ENCODE measurements at regions not wholly inside any gene's neighbourhood (a gene's known extent, or its start where the extent isn't known, plus 50 kb on each side); places are given as distances from the start of the nearest gene placed in this dataset.

DNA sequence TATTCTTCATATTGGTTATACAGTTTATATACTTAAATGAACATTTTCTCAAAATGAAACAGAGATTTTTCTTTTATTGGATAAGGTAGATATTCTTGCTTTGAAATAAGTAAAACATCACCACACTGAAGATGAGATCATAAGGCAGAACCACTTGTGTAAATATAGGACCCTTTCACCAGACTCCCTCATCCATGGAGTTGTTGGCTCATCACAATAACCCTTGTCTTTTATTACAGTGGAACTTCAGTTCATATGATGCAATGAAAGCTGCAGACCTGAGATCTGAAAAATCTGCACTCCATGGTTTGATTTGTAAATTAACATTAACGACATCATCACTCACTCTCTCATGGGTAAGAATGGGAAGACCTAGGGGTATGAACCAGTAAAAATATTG, 51.9 kb upstream of the DBX2 start:
- no peak for DNase-seq

DNA sequence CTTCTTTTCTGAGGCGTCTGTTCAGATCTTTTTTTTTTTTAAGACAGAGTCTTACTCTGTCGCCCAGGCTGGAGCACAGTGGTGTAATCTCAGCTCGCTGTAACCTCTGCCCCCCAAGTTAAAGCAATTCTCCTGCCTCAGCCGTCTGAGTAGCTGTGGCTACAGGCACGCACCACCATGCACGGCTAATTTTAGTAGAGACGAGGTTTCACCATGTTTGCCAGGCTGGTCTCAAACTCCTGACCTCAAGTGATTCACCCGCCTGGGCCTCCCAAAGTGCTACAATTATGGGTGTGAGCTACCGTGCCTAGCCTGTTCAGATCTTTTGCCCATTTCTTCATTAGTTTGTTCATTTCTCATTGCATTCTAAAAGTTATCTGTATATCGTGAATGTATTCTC, 55.1 kb upstream of the DBX2 start:
- no peak for DNase-seq

DNA sequence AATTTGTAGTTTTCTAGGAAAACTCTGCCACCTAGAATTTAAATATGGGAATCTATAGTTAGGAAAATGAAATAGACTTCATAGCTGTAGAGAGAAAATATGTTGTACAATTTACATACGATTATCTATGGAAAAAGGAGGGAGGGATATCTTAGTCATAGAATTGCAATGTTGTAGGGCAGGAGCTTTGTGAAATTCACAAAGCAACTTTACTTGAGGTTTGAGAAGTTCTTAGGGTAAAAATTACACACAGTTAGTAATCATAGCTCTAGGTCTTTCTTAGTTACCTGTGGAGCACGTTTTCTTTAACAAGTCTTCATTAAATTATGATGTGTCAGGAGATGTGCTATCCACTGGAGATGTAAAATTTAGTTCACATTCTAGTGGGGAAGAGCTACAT, 61.4 kb upstream of the DBX2 start:
- DNase-seq = no peak

DNA sequence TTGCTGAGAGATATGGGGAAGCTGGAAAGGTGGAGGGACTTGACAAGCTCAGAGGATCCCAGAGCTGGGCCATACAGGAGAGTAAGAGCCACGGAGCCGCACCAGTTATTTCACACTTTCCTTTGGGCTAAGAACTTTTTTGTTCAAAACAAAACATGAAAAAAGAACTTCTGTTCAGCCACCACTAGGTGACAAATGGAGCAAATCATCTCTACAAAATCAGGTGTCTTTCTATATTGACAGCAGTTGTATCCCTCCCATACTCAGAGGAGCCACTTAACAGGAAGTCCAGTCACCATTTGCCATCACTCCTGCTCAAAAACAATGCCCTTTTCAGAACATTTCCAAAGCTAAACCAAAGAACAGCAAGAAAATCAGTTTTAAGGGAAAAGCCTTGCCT, 70.3 kb upstream of the DBX2 start:
- no peak for DNase-seq

DNA sequence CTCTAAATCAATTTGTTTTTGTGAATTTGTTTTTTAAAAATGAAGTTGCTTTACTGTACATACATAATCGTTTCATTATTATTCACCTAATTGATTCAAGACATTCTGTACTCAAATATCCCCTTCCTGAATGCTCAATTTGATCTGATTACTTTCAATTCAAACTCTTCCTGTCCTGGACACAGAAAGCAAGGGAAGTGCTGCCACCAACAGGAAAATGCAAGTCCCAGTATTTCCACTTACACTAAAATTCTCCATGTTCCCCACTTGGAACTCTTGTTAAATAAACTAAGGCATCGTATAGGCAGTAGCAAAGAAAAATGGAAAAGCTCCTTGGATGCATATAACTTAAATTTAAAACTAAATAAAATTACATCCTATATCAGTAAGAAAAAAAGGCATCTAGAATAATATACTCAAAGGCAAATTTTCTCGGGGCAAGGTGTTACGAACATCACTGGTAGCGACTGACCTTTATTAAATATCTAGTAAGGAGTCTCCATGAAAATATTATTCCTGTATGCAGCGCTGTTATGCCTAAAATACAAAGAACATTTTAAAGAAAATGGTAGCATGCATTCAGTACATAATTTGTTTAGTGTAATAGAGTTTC, 72.0 kb upstream of the DBX2 start:
- peak in 1 of 2 donors; percentile 6 for DNase-seq

DNA sequence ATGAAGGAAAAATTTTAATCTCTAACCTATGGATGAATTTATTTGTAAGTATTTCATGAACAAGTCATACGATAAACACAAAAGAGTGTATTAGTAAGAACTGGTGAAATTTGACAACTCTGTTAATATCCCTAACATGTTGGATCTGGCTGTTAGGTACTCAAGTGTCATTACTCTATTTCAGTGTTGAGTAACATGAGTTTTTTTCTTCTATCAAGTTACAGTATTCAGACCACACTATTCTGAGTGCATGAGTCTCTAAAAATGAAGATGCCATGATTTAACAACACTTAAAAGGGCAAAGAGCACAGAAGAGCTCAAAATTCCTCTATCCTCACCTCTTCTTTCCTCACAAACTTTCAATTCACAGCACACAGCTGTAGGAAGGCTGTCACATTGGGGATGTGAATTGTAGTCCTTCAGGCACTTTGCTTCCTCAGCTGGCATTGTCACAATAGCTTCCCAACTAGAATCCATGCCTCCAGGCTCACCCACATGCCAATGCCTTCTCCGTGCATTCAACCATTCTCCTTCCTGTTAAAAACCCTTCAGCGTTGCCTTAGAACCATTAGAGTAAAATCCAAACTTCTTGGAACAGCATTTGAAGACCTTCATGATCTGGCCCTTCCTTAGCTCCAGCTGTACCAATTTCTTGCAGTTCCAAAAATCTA, 73.7 kb upstream of the DBX2 start:
- no peak for DNase-seq

DNA sequence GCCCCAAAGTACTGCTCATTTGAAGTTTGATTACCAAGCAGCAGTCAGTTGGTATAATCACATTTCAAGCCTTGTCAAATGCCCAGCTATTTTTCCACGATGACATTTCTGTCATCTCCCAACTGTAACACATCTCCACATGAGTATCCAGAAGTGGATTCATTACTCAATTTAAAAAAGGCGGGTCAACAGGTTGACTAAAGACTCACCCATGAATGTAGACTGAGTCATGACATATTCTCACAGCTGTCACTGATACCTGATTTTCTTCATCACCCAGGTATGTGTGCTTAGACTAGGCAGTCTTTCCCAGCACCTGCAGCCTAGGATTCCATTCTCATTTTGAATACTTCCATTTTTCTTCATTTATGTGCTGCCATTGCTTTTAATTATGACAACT, 75.1 kb upstream of the DBX2 start:
- no peak for DNase-seq

DNA sequence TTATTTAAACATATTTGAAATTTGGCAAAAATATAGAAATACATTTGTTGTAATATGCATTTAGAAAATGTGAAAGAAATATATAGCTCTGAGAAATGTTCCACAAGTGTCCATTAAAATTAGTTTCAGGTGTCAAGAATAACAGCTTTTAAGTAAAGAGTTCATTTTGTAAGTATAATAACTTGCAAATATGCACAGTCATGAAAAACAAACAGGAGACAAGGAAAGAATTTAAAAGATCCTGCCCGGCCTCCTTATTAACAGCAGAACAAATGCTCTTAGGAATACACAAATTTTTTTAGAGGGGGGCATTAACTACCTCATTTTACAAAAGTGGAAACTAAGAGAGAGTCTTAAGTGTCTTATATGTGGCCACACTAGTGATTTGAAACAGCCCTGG, 77.7 kb upstream of the DBX2 start:
- no peak for DNase-seq

DNA sequence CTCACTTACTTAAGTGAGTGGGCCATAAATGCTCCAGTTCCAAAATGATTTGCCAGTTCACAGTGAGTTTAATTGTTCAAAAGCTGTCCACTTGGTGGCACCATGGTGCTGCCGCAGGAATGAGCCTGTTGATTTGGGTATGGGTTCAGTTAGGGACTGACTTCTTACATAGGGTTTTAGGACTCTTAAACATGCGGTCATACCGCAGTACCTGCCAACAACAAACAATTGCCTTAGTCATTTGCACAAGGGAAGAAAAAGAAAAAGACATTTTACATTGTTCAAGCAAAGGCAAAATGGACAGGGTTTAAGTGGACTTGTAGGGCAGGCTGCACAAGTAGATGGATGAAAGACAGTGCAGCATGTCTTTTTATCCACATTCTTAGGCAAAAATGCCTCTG, 80.0 kb upstream of the DBX2 start:
- peak; percentile 32 to 50 for DNase-seq

DNA sequence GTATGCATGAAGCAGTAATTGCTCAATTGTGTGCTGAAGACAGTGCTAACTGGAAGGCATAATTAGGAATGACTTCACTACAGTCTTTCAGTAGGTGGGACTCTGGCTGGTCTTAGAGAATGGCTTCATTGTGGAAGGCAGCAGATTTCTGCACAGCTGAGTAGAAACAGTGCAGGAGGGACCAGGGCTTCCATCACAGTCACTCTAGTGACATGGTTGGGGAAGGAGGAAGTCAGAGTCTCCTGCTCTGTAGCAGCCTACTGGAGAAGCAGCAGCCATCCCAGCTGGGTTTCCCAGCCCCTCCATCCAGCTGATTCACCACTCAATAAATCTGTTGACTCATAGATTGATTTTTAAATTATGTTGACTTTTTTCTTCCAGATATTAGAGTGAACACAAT, 80.6 kb upstream of the DBX2 start:
- DNase-seq = no peak

DNA sequence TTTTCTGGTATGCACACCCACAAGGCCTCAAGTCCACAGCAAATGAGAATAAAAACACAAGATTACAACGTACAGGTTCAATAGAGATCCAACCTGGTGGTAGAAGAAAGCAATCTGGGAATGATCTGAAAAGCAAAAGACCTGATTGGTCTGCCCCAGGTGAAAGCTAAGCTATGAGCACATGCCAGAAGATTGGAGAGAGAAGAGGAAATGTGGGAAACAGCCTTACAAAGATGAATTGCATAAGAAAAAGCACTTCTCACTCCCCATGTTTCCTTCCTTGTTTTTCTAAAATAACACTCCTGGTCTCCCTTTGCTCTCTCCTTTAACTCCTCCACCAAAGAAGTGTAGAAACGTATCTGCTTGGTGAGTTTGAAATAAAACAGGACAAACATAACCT, 77.3 kb upstream of the ANO6 start:
- DNase-seq = no peak

DNA sequence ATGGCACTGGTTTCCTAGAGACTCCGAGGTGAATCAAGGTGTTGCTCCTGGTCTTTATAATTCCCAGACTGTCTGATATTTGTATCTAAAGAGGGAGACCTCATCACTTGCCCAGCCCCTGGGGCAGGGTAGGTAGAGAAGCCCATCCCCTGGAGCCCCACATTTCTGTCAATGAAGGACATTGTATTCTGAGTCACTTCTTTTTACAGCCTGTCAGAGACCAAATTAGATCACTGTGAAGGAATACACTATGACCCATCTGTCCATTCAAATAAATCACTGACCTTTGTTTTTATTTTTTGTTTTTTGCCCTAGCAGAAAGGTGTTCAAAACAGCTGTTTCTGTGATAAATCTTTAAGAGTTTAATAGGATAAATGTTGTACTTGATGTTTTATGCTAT, 67.9 kb upstream of the ANO6 start:
- no peak for DNase-seq

DNA sequence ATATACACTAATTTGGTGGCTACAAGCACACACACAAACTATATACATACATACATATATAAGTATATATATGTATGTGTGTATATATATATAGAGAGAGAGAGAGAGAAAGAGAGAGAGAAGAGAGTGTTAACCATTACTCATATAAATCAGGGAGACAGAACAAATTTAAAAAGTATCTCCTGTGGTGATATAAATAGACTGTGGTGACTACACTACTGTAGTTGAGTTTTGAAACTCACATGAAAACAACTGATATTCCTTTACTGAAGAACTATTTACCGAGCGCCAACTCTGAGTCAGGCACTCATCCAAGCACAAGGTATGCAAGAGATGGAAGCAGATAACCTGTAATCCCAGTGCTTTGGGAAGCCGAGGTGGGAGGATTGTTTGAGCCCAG, 67.3 kb upstream of the ANO6 start:
- no peak for DNase-seq

DNA sequence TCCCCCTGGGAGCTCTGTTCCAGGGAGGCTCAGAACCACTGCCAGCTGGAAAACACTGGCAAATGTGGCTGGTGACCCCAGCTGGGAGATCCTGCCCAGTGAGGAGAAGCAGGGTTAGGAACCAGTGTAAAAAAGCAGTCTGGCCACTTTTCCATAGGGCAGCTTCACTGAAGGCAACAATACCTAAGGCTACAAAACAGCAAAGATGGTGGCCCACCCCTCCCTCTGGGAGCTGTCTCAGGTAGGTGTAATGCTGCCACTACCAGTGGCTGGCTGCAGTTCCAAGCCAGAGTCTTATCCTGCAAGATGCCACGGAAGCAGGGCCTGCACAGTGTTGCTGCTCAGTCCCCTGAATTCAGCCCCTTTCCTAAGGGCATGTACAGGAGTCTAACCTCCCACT, 50.6 kb upstream of the ANO6 start:
- no peak for DNase-seq

DNA sequence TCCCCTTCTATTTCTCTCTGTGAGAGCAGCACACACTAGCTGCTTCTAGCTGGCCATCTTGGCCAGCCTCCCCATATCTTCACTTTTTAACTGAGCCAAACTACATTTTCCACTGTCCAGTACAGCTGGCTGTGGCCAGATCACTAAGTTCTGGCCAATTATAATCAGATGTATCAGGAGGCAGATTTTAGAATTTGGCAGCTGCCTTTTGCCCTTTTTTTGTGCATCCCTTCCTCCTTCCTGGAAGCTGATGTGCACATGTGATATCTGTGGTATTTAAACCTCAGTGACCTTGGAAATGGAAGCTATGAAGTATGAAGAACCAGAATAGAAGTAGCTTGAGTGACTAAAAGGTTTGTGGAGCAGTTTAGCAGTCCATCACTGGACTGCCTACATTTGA, 49.8 kb upstream of the ANO6 start:
- no peak for DNase-seq

Data from right lung (tissue), 2 donors.